ENCODE measurements at regions not wholly inside any gene's neighbourhood (a gene's known extent, or its start where the extent isn't known, plus 50 kb on each side); places are given as distances from the start of the nearest gene placed in this dataset.

DNA sequence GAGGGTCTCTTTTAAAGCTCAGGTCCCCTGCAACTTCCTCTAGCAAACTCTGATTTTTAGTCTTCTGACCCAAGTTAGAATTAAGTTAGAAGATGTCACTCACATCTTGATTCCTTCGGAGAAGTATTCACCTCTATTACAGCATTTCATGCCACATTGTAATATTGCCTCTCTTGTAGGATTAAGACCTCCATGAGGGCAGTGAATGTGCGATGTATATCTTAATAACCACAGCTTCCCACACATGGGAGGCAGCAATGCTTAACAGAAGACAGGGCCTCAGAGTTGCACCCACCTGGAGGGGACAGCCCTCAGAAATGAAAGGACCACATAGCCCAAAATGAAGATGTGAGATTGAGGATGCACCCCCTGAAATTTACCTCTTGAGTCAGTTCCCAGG is 270.3 kb downstream of the HTR7 start:
- Histone ChIP-seq H3K4me2 (ENCODE audit: low read length) (peak overlapping the region; percentile 70), H3K9me3 (ENCODE audit: insufficient read depth, low read depth, low read length) (no peaks in the 10 kb centered on the region), H3K4me3 (ENCODE audit: insufficient read depth, low read depth, low read length) (no peak overlapping the region), H3K4me1 (ENCODE audit: insufficient read depth, low read length) (peaks cover 18% of the 10 kb centered on the region), H3K27ac (ENCODE audit: low read depth, low read length) (peak overlapping the region; percentile 17), H4K20me1 (ENCODE audit: insufficient read depth, low read length) (no peaks in the 10 kb centered on the region), H2AFZ (ENCODE audit: low read depth, low read length) (no peak overlapping the region), H3K36me3 (ENCODE audit: insufficient read depth, low read length) (no peaks in the 10 kb centered on the region), H3K79me2 (ENCODE audit: insufficient read depth, low read length) (no peaks in the 10 kb centered on the region), H3K27me3 (ENCODE audit: insufficient read depth, low read length) (no peaks in the 10 kb centered on the region), H3K9ac (ENCODE audit: low read length) (no peak overlapping the region)
- H3K4me1 Mint-ChIP-seq (ENCODE audit: low read depth, unreplicated experiment), result peaks cover 12% of the 10 kb centered on the region
- H3K27ac Mint-ChIP-seq (ENCODE audit: unreplicated experiment), result no peak overlapping the region
- FAIRE-seq, result no peak
- no peak overlapping the region for H3K4me3 Mint-ChIP-seq (ENCODE audit: unreplicated experiment)
- H3K9me3 Mint-ChIP-seq (ENCODE audit: unreplicated experiment), result no peaks in the 10 kb centered on the region
- peaks cover 3% of the 10 kb centered on the region for H3K27me3 Mint-ChIP-seq (ENCODE audit: low read depth, unreplicated experiment)
- TF ChIP-seq, protein P1, sequence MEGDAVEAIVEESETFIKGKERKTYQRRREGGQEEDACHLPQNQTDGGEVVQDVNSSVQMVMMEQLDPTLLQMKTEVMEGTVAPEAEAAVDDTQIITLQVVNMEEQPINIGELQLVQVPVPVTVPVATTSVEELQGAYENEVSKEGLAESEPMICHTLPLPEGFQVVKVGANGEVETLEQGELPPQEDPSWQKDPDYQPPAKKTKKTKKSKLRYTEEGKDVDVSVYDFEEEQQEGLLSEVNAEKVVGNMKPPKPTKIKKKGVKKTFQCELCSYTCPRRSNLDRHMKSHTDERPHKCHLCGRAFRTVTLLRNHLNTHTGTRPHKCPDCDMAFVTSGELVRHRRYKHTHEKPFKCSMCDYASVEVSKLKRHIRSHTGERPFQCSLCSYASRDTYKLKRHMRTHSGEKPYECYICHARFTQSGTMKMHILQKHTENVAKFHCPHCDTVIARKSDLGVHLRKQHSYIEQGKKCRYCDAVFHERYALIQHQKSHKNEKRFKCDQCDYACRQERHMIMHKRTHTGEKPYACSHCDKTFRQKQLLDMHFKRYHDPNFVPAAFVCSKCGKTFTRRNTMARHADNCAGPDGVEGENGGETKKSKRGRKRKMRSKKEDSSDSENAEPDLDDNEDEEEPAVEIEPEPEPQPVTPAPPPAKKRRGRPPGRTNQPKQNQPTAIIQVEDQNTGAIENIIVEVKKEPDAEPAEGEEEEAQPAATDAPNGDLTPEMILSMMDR (IDR thresholded peaks at IDR 0.05; ENCODE audit: insufficient read depth, low read depth, low read length), result no peak
- TF ChIP-seq EZH2 (IDR thresholded peaks at IDR 0.05; ENCODE audit: insufficient read depth, low read length), result no peak
- H3K36me3 Mint-ChIP-seq (ENCODE audit: low read depth, unreplicated experiment), result no peaks in the 10 kb centered on the region
- no peak for DNase-seq (ENCODE audit: low read depth)

DNA sequence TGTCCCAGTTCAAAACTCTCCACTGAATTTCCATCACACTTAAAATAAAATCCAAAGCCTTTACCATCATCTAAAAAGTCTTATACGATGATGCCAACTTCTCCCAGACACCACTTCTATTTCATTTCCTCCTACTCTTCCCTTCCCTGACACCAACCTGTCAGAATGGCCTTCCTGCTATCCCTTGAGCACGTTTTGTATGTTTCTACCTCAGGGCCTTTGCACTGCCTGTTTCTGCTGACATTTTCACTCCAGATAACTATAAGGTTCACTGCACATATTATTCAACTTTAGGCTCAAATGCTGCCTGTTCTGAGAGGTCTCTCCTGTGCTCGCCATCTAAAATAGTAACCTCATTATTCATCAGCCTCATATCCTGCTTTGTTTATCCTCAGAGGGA is 269.6 kb downstream of the HTR7 start:
- no peak overlapping the region for H3K4me3 Mint-ChIP-seq (ENCODE audit: unreplicated experiment)

DNA sequence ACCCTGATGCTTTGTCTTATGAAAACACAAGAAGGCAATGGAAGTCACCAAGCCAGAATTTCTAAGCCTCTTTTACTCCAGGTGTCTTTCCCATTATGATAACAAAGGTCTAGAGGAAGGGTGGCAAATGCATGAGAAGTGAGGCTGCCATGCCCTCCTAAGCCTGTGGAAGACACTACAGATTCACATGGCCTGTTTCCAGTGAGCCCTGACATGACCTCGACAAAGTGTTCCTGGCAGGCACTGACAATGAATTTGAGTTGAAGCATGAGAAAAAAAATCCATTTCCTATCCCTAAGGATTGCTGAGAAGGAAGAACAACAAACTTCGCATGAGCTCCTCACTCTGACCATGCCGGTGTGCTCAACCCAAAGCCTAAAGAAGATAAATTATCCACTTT is 268.0 kb downstream of the HTR7 start:
- Histone ChIP-seq H3K9ac (ENCODE audit: low read length) (no peak overlapping the region), H3K4me3 (ENCODE audit: insufficient read depth, low read depth, low read length) (no peak overlapping the region), H2AFZ (ENCODE audit: low read depth, low read length) (no peak overlapping the region), H4K20me1 (ENCODE audit: insufficient read depth, low read length) (no peaks in the 10 kb centered on the region), H3K36me3 (ENCODE audit: insufficient read depth, low read length) (no peaks in the 10 kb centered on the region), H3K79me2 (ENCODE audit: insufficient read depth, low read length) (no peaks in the 10 kb centered on the region), H3K9me3 (ENCODE audit: insufficient read depth, low read depth, low read length) (no peaks in the 10 kb centered on the region), H3K4me2 (ENCODE audit: low read length) (no peak overlapping the region), H3K4me1 (ENCODE audit: insufficient read depth, low read length) (peaks cover 18% of the 10 kb centered on the region), H3K27ac (ENCODE audit: low read depth, low read length) (no peak overlapping the region), H3K27me3 (ENCODE audit: insufficient read depth, low read length) (no peaks in the 10 kb centered on the region)
- Mint-ChIP-seq H3K36me3 (ENCODE audit: low read depth, unreplicated experiment) (no peaks in the 10 kb centered on the region), H3K4me3 (ENCODE audit: unreplicated experiment) (no peak overlapping the region), H3K9me3 (ENCODE audit: unreplicated experiment) (no peaks in the 10 kb centered on the region), H3K4me1 (ENCODE audit: low read depth, unreplicated experiment) (peaks cover 13% of the 10 kb centered on the region), H3K27me3 (ENCODE audit: low read depth, unreplicated experiment) (peaks cover 6% of the 10 kb centered on the region), H3K27ac (ENCODE audit: unreplicated experiment) (no peak overlapping the region)
- no peak for DNase-seq (ENCODE audit: low read depth)
- TF ChIP-seq, protein P1 (IDR thresholded peaks at IDR 0.05; ENCODE audit: insufficient read depth, low read depth, low read length), result no peak
- TF ChIP-seq EZH2 (IDR thresholded peaks at IDR 0.05; ENCODE audit: insufficient read depth, low read length), result no peak
- FAIRE-seq, result no peak

More for the DNA sequence above, 269.6 kb downstream of the HTR7 start:
- H3K9me3 ChIP-seq (ENCODE audit: insufficient read depth, low read depth, low read length), result no peaks in the 10 kb centered on the region
- no peaks in the 10 kb centered on the region for H3K36me3 Mint-ChIP-seq (ENCODE audit: low read depth, unreplicated experiment)
- no peaks in the 10 kb centered on the region for H3K36me3 ChIP-seq (ENCODE audit: insufficient read depth, low read length)
- H3K27ac ChIP-seq (ENCODE audit: low read depth, low read length), result no peak overlapping the region
- no peaks in the 10 kb centered on the region for H3K79me2 ChIP-seq (ENCODE audit: insufficient read depth, low read length)
- no peaks in the 10 kb centered on the region for H4K20me1 ChIP-seq (ENCODE audit: insufficient read depth, low read length)
- FAIRE-seq, result no peak
- H3K4me3 ChIP-seq (ENCODE audit: insufficient read depth, low read depth, low read length), result no peak overlapping the region
- H2AFZ ChIP-seq (ENCODE audit: low read depth, low read length), result no peak overlapping the region
- H3K27ac Mint-ChIP-seq (ENCODE audit: unreplicated experiment), result peak overlapping the region; percentile 5
- H3K4me1 ChIP-seq (ENCODE audit: insufficient read depth, low read length), result peaks cover 18% of the 10 kb centered on the region
- H3K9ac ChIP-seq (ENCODE audit: low read length), result no peak overlapping the region
- TF ChIP-seq, protein P1 (IDR thresholded peaks at IDR 0.05; ENCODE audit: insufficient read depth, low read depth, low read length), result no peak
- TF ChIP-seq EZH2 (IDR thresholded peaks at IDR 0.05; ENCODE audit: insufficient read depth, low read length), result no peak
- peaks cover 3% of the 10 kb centered on the region for H3K27me3 Mint-ChIP-seq (ENCODE audit: low read depth, unreplicated experiment)
- H3K27me3 ChIP-seq (ENCODE audit: insufficient read depth, low read length), result no peaks in the 10 kb centered on the region
- DNase-seq (ENCODE audit: low read depth), result no peak
- peaks cover 13% of the 10 kb centered on the region for H3K4me1 Mint-ChIP-seq (ENCODE audit: low read depth, unreplicated experiment)
- H3K4me2 ChIP-seq (ENCODE audit: low read length), result peak overlapping the region; percentile 70
- H3K9me3 Mint-ChIP-seq (ENCODE audit: unreplicated experiment), result no peaks in the 10 kb centered on the region
